ENCODE measurements at regions not wholly inside any gene's neighbourhood (a gene's known extent, or its start where the extent isn't known, plus 50 kb on each side); places are given as distances from the start of the nearest gene placed in this dataset.

GRCh38 chr6:12476484-12476883 is 186.3 kb downstream of the EDN1 start:
- H3K27me3 Mint-ChIP-seq (ENCODE audit: low read depth, poor library complexity) = peaks cover 8% of the 10 kb centered on the region
- H3K9me3 Mint-ChIP-seq = peaks cover 3% of the 10 kb centered on the region
- no peak overlapping the region for H3K27ac Mint-ChIP-seq
- no peak overlapping the region for H3K4me3 Mint-ChIP-seq
- no peak for DNase-seq
- TF ChIP-seq CTCF (IDR thresholded peaks at IDR 0.05) = no peak
- H3K4me1 Mint-ChIP-seq = peaks cover 19% of the 10 kb centered on the region
- H3K36me3 Mint-ChIP-seq (ENCODE audit: low read depth) = no peaks in the 10 kb centered on the region

GRCh38 chr6:12477616-12478015 is 187.5 kb downstream of the EDN1 start:
- Mint-ChIP-seq H3K9me3 (peaks cover 3% of the 10 kb centered on the region), H3K4me1 (peaks cover 7% of the 10 kb centered on the region), H3K4me3 (no peak overlapping the region), H3K27me3 (ENCODE audit: low read depth, poor library complexity) (peaks cover 5% of the 10 kb centered on the region), H3K36me3 (ENCODE audit: low read depth) (no peaks in the 10 kb centered on the region), H3K27ac (no peak overlapping the region)
- TF ChIP-seq CTCF (IDR thresholded peaks at IDR 0.05) = no peak
- no peak for DNase-seq

GRCh38 chr6:12478921-12479320 is 188.8 kb downstream of the EDN1 start:
- Mint-ChIP-seq H3K36me3 (ENCODE audit: low read depth) (no peaks in the 10 kb centered on the region), H3K9me3 (peaks cover 3% of the 10 kb centered on the region), H3K27ac (no peak overlapping the region), H3K4me1 (peaks cover 6% of the 10 kb centered on the region), H3K4me3 (no peak overlapping the region), H3K27me3 (ENCODE audit: low read depth, poor library complexity) (peaks cover 6% of the 10 kb centered on the region)
- DNase-seq = no peak
- no peak for TF ChIP-seq CTCF (IDR thresholded peaks at IDR 0.05)

GRCh38 chr6:12479451-12479850 is 189.3 kb downstream of the EDN1 start:
- peaks cover 3% of the 10 kb centered on the region for H3K9me3 Mint-ChIP-seq
- peaks cover 6% of the 10 kb centered on the region for H3K27me3 Mint-ChIP-seq (ENCODE audit: low read depth, poor library complexity)
- no peaks in the 10 kb centered on the region for H3K36me3 Mint-ChIP-seq (ENCODE audit: low read depth)
- H3K4me1 Mint-ChIP-seq = peaks cover 6% of the 10 kb centered on the region
- no peak overlapping the region for H3K4me3 Mint-ChIP-seq
- H3K27ac Mint-ChIP-seq = no peak overlapping the region
- no peak for DNase-seq
- TF ChIP-seq CTCF (IDR thresholded peaks at IDR 0.05) = no peak

GRCh38 chr6:12479881-12480280 is 189.7 kb downstream of the EDN1 start:
- peaks cover 6% of the 10 kb centered on the region for H3K4me1 Mint-ChIP-seq
- peaks cover 3% of the 10 kb centered on the region for H3K9me3 Mint-ChIP-seq
- H3K27me3 Mint-ChIP-seq (ENCODE audit: low read depth, poor library complexity) = peaks cover 6% of the 10 kb centered on the region
- no peak for TF ChIP-seq CTCF (IDR thresholded peaks at IDR 0.05)
- no peak overlapping the region for H3K4me3 Mint-ChIP-seq
- H3K27ac Mint-ChIP-seq = no peak overlapping the region
- no peak for DNase-seq
- no peaks in the 10 kb centered on the region for H3K36me3 Mint-ChIP-seq (ENCODE audit: low read depth)

- no peak overlapping the region for H3K4me3 Mint-ChIP-seq
- H3K4me1 Mint-ChIP-seq = peaks cover 6% of the 10 kb centered on the region
- no peak for TF ChIP-seq CTCF (IDR thresholded peaks at IDR 0.05)
- peaks cover 6% of the 10 kb centered on the region for H3K27me3 Mint-ChIP-seq (ENCODE audit: low read depth, poor library complexity)
- no peaks in the 10 kb centered on the region for H3K36me3 Mint-ChIP-seq (ENCODE audit: low read depth)
- H3K27ac Mint-ChIP-seq = no peak overlapping the region
- DNase-seq = no peak
- peaks cover 3% of the 10 kb centered on the region for H3K9me3 Mint-ChIP-seq
These were observed 190.2 kb downstream of the EDN1 start for GRCh38 chr6:12480379-12480778.

Measured in nephron progenitor cell (in vitro differentiated cells).